GM19468 (cell line): ENCODE measurements at regions not wholly inside any gene's neighbourhood (a gene's known extent, or its start where the extent isn't known, plus 50 kb on each side); places are given as distances from the start of the nearest gene placed in this dataset.
"Not testable (repeated sequence)": the region's sequence is repeated elsewhere in the genome, so short reads cannot be mapped to it uniquely, and the experiment has no call there.

Source experiments
- ATAC-seq: cut with Tn5 transposase; IDR thresholded peaks from one replicate; pipeline ENCODE4 v1.9.1; 2021; ENCODE audit warnings: mild to moderate bottlenecking, moderate library complexity, moderate number of reproducible peaks; ENCODE audit not compliant: unreplicated experiment; ENCODE audit errors: extremely low read depth

DNA sequence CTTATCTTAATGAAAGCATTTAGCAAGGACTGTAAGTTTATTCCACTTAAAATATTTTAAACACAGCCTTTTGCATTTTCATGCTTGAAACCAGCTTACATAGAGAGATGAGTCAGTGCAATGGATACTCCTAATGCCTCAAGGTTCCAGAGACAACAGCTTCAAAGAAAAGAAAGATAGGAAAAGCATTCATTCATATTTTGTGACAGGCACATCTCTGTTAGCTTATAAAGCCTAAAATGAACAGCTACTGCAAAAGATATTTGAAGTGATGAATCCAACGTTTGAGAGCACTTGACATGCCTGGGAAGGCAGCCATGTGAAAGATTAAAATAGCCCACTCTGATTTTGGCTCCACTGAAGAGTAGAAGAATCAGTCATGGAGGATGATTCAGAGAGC is 814.5 kb downstream of the RPS29 start:
- ATAC-seq: no peak

DNA sequence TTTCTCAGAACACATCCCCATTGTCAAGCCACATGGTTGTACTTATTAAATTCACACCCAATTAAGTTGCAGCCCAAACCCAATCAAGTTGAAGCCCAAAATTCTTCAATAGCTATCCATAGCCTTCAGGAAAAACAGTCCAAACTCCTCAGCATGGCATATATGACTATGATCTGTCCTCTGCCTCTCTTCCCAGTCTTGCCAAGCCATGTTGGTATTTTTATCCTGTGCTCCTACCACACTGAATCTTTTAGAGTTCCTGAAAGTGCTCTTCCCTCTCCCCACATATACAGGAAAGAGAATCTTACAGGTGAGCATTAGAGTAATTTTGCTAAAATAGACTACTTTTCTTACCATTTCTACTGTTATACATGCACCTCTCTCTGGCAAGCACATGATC is 834.9 kb downstream of the RPS29 start:
- no peak for ATAC-seq

DNA sequence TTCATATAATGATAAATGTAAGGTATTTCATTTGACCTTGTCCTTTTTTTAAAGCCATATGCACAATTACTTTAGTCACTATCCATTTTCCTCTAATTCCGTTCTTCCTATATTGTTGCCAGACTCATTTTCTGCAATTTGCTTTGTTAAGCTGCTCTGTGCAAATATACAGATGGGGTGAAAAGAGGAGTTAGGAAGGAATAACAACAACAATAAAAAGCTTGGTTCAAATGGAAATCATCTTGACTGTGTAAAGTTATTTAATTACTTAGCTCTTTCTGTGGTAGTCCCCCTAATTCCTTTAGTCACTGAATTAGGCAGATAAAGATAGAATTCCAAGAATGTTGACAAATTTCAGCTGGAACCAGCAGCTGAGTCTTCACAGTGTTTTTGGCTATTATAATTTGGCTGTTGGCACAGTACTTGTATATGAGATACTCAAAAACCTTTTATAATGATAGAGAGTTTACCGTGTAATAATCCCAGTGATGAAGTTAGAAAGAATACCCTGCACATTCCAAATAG is 838.0 kb downstream of the RPS29 start:
- ATAC-seq: no peak

DNA sequence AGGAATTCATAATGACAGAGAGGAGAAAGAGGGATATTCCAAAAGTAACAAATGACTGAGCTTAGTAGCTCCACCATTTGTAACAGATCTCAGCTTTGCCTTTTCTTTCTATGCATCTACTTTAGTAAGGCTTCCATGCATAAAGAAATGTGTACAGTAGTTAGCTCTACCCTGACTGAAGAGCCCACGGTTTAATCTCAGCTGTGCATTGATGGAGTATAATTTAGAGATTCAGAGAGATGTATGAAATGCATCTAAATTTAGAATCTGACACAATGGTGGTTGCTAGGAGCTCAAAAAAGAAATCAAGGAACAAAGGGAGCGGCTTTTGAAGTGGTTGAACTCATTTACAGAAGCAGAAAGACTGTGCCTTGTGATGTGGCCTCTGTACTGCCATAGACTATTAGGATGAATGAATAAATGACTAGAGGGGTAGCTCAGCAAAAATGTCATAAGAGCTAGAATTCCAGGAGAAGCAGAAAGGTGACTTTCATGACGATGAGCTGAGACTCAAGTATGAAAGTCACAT is 838.6 kb downstream of the RPS29 start:
- no peak for ATAC-seq

DNA sequence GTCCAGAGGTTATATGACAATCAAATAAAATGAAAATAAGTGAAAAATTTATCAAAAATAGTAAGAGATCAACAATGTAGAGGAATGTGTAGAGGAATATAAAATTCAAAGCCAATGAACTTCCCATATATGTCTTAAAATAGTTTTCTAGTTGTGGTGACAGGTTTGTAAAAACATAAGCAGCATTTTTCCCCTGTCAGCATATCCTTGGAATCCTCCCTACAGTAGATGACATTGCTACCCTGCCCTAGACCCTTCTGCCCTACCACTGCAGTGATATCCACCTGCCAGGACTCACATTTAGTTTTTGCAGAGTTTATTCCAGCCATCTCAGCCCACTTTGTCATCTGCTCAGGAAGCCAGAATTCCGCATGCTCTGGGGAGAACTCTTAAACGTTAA is 842.0 kb downstream of the RPS29 start:
- ATAC-seq: no peak

DNA sequence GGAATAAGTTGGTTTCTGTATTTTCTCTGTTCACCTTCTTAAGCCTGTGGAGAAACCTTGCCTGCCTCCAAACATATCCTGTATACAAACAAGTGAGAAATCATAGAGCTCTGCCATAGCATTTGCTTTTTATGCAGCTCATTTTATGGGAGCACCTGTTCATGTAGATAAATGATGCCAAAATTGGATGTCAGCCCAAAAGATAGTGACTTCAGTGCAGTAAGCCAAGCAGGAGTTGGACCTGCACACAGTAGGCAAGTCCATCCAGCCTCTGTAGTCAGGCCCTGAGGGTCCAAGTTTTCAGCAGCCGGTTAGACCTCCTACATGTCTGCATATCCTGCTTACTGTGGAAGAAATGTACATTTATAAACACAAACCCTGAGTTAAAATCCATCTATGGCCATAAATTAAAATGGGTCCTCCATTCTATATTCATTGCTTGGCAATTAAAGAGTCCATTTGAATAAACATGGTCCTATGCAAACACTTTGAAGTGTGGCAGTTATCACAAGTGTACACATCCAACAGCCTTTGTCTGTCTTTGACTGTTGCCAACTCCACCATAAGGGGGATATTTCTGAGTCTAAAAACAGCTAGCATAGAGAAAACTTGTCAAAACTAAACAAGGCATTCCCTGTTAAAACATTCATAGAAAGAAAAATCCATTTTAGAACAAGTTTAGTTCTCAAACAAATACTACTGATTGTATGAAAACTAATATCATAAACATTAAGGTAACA is 847.8 kb downstream of the RPS29 start:
- no peak for ATAC-seq

DNA sequence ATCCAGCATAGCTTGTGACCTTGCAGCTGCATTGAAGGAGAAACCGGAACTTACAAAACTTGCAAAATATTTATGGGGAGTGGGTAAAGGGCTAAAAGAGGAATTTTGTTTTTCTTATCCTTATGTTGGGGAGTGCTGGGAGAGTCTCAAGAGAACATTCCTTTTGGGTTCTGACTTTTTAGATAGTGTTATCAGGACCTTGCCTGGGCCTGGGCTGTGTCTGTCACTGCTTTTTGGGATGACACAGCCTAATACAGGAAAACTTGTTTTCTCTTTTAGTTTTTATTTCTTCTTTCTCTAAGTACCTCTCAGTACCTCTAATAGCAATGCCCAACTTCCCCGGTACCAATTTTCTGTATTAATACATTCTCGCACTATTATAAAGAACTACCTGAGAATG is 850.6 kb downstream of the RPS29 start:
- no peak for ATAC-seq

DNA sequence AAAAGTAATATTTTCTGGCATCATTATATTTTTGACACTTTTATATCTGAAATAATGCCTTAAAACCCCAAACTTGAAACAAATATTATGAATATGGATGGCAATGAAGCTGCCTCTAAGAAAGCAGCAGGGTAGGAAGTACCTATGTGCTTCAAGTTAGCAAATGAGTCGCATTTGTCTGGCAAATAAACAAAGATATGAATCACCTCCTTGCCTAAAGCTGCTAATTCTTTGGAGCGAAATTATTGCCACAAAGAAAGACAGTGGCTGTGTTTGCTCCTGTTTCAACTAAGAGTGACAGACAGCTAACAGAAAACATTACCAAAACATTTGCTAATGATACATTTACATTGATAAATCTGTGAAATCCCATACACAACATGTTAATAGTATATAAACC is 854.9 kb downstream of the RPS29 start:
- ATAC-seq: no peak

DNA sequence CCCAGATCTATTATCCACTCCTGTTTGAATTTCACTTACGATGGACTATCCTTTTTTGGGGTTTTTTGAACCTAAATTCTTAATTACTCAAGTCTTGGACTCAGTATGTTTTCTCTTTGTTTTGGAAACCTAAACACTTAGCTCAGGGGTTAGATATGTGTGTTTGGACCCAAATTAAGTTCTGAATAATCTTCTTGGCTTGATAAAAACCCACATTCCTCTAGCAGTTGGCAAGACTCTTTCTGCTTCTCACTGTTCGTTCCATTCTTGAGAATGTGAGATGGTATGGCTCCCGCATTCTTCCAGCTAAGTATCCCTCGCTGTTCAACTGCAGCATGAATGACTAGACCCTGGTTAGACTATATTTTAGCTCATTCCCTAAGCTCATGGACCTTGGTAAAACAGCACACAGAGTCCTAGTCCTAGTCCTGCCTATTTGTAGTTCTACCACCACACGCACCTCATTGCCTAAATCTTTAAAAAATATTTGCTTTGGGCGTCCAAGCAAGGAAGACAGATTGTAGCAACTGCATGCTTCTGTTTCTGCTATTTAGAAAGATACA is 860.0 kb downstream of the RPS29 start:
- ATAC-seq: no peak

DNA sequence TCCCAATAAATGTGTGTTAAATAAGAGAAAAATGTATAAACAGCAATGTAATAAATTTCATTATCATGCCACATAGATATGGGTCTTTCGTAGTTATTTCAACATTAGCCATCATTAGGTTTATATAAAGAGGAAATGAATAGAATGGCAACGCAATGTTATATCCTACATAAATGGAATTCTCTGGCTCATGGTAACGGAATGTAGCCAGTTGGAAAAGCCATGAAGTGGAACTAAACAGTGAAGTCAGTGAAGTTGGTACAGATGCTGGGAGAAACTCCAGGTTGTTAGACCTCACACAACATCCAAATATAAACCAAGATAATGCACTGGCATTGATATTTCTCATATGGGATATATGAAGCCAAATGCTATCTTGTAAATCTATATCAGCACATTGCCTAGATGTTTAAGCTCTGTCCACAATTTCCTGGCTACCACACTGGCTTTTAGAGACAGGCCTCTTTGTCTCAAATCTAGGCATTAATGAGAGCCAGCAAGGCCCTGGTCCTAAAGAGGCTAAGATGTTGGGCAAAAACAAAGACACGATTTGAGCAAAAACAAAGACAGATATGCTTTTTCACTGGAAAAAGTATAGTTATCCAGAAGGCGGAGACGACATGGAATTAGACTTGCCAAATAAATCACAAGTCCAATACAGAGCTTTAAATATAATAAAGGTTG is 861.0 kb downstream of the RPS29 start:
- no peak for ATAC-seq

DNA sequence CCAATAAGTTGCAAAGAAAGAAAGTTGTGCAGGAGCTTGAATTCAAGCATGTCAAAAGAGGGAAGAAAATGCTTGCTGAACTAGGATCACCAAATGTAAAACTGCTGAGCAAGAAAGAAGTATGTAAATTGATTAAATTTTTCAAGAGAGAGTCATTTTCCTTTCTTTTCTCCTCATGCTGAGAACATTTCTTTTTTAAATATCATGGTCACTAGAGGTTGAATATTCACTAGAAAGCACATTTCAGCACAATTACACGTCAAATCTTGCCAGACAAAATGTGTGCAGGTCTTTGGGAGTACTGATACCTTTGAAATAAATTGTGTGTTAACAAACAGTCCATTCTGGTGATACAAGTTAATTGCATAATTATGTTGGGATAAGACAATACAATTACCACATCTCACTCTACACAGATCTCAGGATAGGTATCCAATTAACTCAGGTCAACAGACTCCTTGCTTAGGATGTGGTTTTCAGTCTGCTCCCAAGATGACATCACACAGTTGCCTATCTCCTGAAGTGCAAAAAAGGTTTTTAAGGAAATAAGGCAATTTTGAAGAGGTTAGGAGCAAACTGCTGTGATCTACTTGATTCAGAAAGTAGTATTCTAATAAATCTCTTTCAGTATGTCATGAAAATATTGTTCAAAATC is 862.2 kb downstream of the RPS29 start:
- no peak for ATAC-seq

DNA sequence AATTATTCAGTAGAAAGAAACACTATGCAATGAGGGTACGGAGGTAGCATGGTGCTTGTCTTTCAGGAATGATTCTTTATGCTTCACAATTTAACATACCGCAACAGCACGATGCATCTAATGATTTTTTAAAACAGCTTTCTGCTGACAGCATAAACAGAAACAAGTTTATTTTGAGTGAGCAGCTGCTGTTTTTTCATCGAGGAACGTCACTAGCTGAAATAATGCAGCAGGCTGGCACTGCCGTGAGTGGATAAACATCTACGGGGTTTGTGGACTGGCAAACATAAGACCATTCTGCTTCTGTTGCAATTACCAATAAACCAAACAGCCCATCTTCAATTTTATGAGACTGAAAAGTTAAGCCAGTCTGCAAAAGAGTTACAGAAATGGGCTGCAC is 871.8 kb downstream of the RPS29 start:
- no peak for ATAC-seq

DNA sequence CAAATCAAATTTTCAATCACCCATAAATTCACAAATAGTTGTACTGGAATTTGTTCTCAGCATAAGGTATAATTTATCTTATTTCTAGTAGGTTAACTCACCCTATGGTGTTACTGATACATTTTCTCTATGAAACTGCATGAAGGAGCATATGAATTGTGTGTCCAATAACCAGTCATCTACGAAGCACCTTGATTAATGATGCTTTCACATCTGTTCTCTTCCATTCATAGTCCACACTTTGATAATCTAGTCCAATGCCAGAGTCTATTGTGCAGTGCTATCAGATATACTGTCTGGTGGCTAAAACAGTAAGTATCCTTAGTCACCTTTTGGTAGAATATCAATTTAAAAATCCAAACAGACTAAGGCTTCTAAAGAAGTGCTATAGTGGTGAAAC is 876.0 kb downstream of the RPS29 start:
- no peak for ATAC-seq

DNA sequence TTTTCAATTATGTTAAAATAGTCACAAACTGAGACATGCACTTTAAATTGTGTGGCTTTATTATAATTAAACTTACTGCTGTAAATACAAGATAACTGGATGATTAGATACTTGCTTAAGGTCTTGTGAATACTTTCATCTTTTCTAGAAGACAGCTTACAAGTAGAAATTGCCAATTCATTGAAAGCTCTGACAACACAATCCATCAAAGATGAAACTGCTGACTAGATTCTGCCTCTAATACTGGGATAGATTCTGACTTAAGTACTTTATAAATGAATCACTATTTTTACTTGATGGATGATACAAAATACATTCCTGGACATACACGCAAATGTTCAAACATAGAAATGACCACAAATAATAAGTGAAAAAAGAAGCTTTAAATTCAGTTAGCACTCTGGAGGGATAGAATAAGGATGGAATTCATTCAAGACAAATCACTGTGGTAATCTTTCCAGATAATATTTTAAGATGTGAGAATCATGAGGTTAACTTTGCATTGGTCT is 876.8 kb downstream of the RPS29 start:
- no peak for ATAC-seq

DNA sequence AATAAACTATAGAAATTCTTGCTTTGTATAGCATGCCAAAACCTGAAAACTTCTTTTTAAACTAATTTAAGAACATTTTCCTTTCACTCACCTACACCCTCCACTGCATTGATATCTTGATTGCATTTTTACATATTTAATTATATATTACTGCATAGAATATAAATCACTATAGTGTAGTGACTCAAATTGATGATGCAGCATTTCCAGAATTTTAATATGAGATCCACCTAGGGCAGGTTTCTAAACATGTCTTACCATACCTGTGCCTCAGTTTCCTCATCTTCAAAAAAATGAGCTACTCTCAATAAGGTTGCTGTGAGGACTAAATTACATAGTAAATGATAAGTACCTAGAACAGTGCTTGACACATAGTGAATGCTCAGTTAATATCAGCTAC is 881.5 kb downstream of the RPS29 start:
- no peak for ATAC-seq

DNA sequence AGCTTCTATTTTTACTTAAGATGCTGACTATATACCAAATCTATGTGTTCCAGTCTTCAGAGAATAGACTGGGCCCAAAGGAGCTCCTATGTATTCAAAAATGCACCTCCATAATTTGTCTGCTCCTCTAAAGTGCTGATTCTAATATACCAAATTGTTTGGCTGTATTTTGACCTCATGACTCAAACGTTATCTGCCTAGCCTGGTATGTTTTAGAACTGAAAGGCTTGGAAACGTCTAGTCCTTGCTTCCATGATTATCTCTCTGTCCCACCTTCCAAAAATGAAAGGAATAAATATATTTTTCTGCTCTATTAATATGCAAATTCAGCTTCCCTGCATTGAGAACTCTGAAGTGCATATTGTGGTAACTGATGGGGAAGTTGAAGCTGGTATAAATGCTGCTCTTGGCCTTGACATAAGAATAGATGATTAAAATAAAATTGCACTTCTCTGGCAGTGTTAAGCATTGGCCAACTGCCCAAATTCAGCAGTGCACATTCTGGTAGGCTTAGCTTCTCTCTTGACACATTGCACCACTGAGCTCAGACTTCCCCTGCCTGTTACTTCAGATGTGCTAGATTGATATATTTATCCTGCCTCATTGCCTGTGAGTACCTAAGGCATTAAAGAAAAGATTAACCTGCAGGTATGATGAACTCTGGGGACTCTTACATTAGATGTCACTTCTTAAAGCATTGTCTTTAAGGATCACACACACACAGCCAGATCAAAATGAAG is 882.3 kb downstream of the RPS29 start:
- no peak for ATAC-seq

DNA sequence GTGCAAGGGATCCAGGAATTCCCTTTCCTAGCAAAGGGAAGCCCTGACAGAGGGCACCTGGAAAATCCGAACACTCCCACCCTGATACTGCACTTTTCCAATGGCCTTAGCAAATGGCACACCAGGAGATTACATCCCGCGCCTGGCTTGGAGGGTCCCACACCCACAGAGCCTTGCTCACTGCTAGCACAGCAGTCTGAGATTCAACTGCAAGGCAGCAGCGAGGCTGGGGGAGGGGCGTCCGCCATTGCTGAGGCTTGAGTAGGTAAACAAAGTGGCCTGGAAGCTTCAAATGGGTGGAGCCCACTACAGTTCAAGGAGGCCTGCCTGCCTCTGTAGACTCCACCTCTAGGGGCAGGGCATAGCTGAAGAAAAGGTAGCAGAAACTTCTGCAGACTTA is 888.8 kb downstream of the RPS29 start:
- not testable (repeated sequence) for ATAC-seq

DNA sequence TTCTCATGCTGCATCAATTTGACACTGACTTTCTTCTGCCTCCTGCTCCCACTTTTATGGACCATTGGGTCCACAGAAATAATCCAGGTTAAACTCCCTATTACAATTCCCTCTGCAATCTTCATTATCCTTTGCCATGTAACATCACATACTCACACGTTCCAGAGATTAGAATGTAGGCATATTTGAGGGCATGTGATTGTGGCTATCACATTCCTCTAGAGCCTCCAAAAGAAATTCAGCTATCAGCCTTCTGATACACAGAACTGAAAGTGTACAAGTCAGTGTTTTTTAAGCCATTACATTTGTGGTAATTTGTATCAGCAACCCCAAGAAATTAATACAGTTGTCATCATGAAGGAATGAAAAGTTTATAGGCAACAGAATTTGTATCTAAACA is 892.4 kb downstream of the RPS29 start:
- no peak for ATAC-seq

DNA sequence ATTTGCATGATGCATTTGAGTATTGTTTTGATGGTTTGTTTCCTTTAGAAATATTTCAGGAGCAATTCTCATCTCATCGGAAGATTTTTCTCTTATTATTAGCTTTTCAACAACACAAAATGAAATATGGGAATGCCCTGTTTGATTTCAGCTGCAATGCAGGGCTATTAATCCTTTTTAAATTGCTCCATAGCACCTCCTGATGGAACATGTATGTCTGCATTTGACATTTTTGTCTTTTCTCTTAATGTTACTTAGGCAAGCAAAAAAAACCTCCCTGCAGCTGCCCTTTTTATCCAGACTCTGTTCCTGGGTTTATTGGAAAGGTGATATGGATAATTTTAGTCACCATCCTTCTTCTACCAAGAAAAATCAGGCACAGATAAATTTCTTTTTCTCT is 895.8 kb downstream of the RPS29 start:
- no peak for ATAC-seq

DNA sequence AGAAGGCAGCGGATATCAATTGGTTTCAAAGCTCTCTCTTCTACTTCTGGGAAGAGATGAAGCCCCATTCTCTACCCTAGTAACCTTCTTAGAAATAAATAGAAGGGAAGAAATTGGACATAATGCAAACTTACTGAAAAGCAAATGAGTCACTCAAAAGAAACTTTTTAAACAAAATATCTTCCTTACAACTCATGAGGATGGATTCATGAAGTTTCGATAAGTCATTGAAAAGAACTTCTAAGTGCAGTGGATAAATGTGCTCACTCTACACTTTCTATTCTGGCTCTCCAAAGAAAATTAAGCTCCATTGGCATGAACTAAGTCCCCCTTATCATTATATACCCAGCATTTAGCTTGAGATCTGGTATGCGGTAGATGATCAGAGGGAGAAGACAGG is 899.5 kb downstream of the RPS29 start:
- ATAC-seq: no peak
